Activated T-helper 1 cell treated with anti-CD3 and anti-CD28 coated beads, Interleukin-12 subunit alpha, Interleukin-12 subunit beta, Interleukin-2, Interleukin-4 antibody, amounts not matched to agents 30 ng/mL and 10 ng/mL and 1 ng/mL, durations not matched to agents 14 hours and 24 hours and 36 hours (primary cell): ENCODE measurements at regions not wholly inside any gene's neighbourhood (a gene's known extent, or its start where the extent isn't known, plus 50 kb on each side); places are given as distances from the start of the nearest gene placed in this dataset.

Experiments
- DNase-seq: peaks from one replicate; pipeline ENCODE4 v3.0.0; 2021; ENCODE audit warnings: low spot score
- H3K27ac Mint-ChIP-seq: one replicate; pipeline ENCODE4 v1.8.0; 2021; ENCODE audit warnings: mild to moderate bottlenecking, mixed read lengths
- H3K27me3 Mint-ChIP-seq: one replicate; pipeline ENCODE4 v1.8.0; 2022; ENCODE audit warnings: mild to moderate bottlenecking, moderate library complexity, mixed read lengths; ENCODE audit not compliant: insufficient read depth
- H3K36me3 Mint-ChIP-seq: one replicate; pipeline ENCODE4 v1.8.0; 2021; ENCODE audit warnings: low read depth, mixed read lengths
- H3K4me1 Mint-ChIP-seq: one replicate; pipeline ENCODE4 v1.8.0; 2021; ENCODE audit warnings: low read depth, mixed read lengths
- H3K4me3 Mint-ChIP-seq: one replicate; pipeline ENCODE4 v1.8.0; 2021; ENCODE audit warnings: mild to moderate bottlenecking, moderate library complexity, mixed read lengths
- H3K9me3 Mint-ChIP-seq: one replicate; pipeline ENCODE4 v1.8.0; 2021; ENCODE audit warnings: mixed read lengths
- intact Hi-C: fragments of 100-400 bp; cut with micrococcal nuclease; formaldehyde crosslinking; loops from one replicate; pipeline ENCODE4 v1.15.1; 2024

- DNase-seq, result no peak
- no peaks in the 10 kb centered on the region for H3K27me3 Mint-ChIP-seq
- no peaks in the 10 kb centered on the region for H3K4me1 Mint-ChIP-seq
- no peak overlapping the region for H3K4me3 Mint-ChIP-seq
- intact Hi-C loops, result no loop called here
- H3K9me3 Mint-ChIP-seq, result no peaks in the 10 kb centered on the region
- H3K36me3 Mint-ChIP-seq, result no peaks in the 10 kb centered on the region
- H3K27ac Mint-ChIP-seq, result no peak overlapping the region
Observed at GRCh38 chr11:133716602-133717001, 128.7 kb downstream of the SPATA19 start.

- intact Hi-C loops, result no loop called here
- Mint-ChIP-seq H3K9me3 (no peaks in the 10 kb centered on the region), H3K27me3 (no peaks in the 10 kb centered on the region), H3K4me1 (no peaks in the 10 kb centered on the region), H3K27ac (no peak overlapping the region), H3K4me3 (no peak overlapping the region), H3K36me3 (no peaks in the 10 kb centered on the region)
- DNase-seq, result no peak
Observed at GRCh38 chr11:133715602-133716001, 129.7 kb downstream of the SPATA19 start.

- Mint-ChIP-seq H3K27ac (no peak overlapping the region), H3K36me3 (no peaks in the 10 kb centered on the region), H3K4me1 (no peaks in the 10 kb centered on the region), H3K27me3 (no peaks in the 10 kb centered on the region), H3K9me3 (no peaks in the 10 kb centered on the region), H3K4me3 (no peak overlapping the region)
- no peak for DNase-seq
- intact Hi-C loops, result no loop called here
Observed at GRCh38 chr11:133714471-133715375, 130.6 kb downstream of the SPATA19 start.

- H3K4me3 Mint-ChIP-seq, result no peak overlapping the region
- H3K9me3 Mint-ChIP-seq, result no peaks in the 10 kb centered on the region
- no peak for DNase-seq
- no peaks in the 10 kb centered on the region for H3K4me1 Mint-ChIP-seq
- no peaks in the 10 kb centered on the region for H3K36me3 Mint-ChIP-seq
- no peak overlapping the region for H3K27ac Mint-ChIP-seq
- H3K27me3 Mint-ChIP-seq, result no peaks in the 10 kb centered on the region
- intact Hi-C loops, result no loop called here
Observed at GRCh38 chr11:133713844-133714243, 131.5 kb downstream of the SPATA19 start.

- H3K4me1 Mint-ChIP-seq, result no peaks in the 10 kb centered on the region
- H3K4me3 Mint-ChIP-seq, result no peak overlapping the region
- no peak overlapping the region for H3K27ac Mint-ChIP-seq
- no peak for DNase-seq
- H3K27me3 Mint-ChIP-seq, result no peaks in the 10 kb centered on the region
- H3K36me3 Mint-ChIP-seq, result no peaks in the 10 kb centered on the region
- intact Hi-C loops, result no loop called here
- H3K9me3 Mint-ChIP-seq, result no peaks in the 10 kb centered on the region
Observed at GRCh38 chr11:133713406-133713805, 131.9 kb downstream of the SPATA19 start.

- intact Hi-C loops, result no loop called here
- Mint-ChIP-seq H3K27me3 (no peaks in the 10 kb centered on the region), H3K9me3 (no peaks in the 10 kb centered on the region), H3K4me3 (no peak overlapping the region), H3K4me1 (no peaks in the 10 kb centered on the region), H3K27ac (no peak overlapping the region), H3K36me3 (no peaks in the 10 kb centered on the region)
- no peak for DNase-seq
Observed at GRCh38 chr11:133712051-133712560, 133.2 kb downstream of the SPATA19 start.

GRCh38 chr11:133711545-133711944, 133.8 kb downstream of the SPATA19 start:
- H3K4me1 Mint-ChIP-seq, result no peaks in the 10 kb centered on the region
- no peaks in the 10 kb centered on the region for H3K36me3 Mint-ChIP-seq
- H3K27me3 Mint-ChIP-seq, result no peaks in the 10 kb centered on the region
- no peak overlapping the region for H3K27ac Mint-ChIP-seq
- no peak overlapping the region for H3K4me3 Mint-ChIP-seq
- intact Hi-C loops, result no loop called here
- no peak for DNase-seq
- H3K9me3 Mint-ChIP-seq, result no peaks in the 10 kb centered on the region

- Mint-ChIP-seq H3K36me3 (no peaks in the 10 kb centered on the region), H3K9me3 (no peaks in the 10 kb centered on the region), H3K4me1 (no peaks in the 10 kb centered on the region), H3K4me3 (no peak overlapping the region), H3K27ac (no peak overlapping the region), H3K27me3 (no peaks in the 10 kb centered on the region)
- intact Hi-C loops, result no loop called here
- no peak for DNase-seq
Observed at GRCh38 chr11:133710681-133711240, 134.6 kb downstream of the SPATA19 start.

GRCh38 chr11:133710241-133710640, 135.1 kb downstream of the SPATA19 start:
- no peak overlapping the region for H3K27ac Mint-ChIP-seq
- H3K4me1 Mint-ChIP-seq, result no peaks in the 10 kb centered on the region
- no peak for DNase-seq
- H3K9me3 Mint-ChIP-seq, result no peaks in the 10 kb centered on the region
- no peaks in the 10 kb centered on the region for H3K27me3 Mint-ChIP-seq
- intact Hi-C loops, result no loop called here
- no peaks in the 10 kb centered on the region for H3K36me3 Mint-ChIP-seq
- no peak overlapping the region for H3K4me3 Mint-ChIP-seq

GRCh38 chr11:133708547-133709051, 136.7 kb downstream of the SPATA19 start:
- Mint-ChIP-seq H3K27ac (no peak overlapping the region), H3K9me3 (no peaks in the 10 kb centered on the region), H3K4me1 (no peaks in the 10 kb centered on the region), H3K36me3 (no peaks in the 10 kb centered on the region), H3K4me3 (no peak overlapping the region), H3K27me3 (no peaks in the 10 kb centered on the region)
- intact Hi-C loops, result no loop called here
- no peak for DNase-seq

- Mint-ChIP-seq H3K27me3 (no peaks in the 10 kb centered on the region), H3K36me3 (no peaks in the 10 kb centered on the region), H3K4me3 (no peak overlapping the region), H3K9me3 (no peaks in the 10 kb centered on the region), H3K27ac (no peak overlapping the region), H3K4me1 (no peaks in the 10 kb centered on the region)
- DNase-seq, result no peak
- intact Hi-C loops, result no loop called here
Observed at GRCh38 chr11:133706925-133707794, 138.2 kb downstream of the SPATA19 start.

- H3K27me3 Mint-ChIP-seq, result no peaks in the 10 kb centered on the region
- DNase-seq, result no peak
- H3K4me3 Mint-ChIP-seq, result no peak overlapping the region
- H3K9me3 Mint-ChIP-seq, result no peaks in the 10 kb centered on the region
- no peaks in the 10 kb centered on the region for H3K4me1 Mint-ChIP-seq
- H3K27ac Mint-ChIP-seq, result no peak overlapping the region
- no peaks in the 10 kb centered on the region for H3K36me3 Mint-ChIP-seq
- intact Hi-C loops, result no loop called here
Observed at GRCh38 chr11:133705873-133706272, 139.4 kb downstream of the SPATA19 start.
